ENCODE measurements at regions not wholly inside any gene's neighbourhood (a gene's known extent, or its start where the extent isn't known, plus 50 kb on each side); places are given as distances from the start of the nearest gene placed in this dataset.

DNA sequence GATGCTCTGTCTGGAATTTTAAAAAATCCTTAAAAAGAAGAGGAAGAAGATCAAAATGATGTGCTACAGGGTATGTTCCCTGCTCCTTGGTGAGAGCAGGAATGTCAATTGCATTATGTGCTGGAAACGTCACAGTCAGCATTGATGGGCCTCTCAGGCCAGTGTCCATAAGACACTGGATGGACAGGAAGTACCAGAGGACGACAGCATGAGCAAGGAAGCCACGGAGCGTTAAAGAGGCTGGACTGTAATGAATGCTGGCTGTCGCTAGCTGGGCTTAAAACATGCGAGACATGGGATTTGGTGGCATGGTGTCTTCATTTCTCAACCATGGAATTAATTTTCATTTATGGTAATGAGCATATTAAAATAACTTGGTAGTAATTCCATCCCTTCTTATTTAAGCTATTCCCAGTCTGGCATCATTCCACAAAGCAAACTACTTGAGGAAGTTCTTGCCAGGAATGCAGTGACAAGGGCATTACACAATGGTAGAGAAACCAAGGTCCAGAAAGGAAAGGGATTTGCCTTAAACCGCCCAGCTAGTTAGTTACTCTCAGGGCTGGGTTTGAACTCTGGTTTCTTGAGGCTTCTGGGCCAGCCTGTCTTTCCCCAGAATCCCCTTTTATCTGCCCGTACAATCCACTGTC is 166.6 kb upstream of the SOX4 start:
- TF ChIP-seq, protein P1, sequence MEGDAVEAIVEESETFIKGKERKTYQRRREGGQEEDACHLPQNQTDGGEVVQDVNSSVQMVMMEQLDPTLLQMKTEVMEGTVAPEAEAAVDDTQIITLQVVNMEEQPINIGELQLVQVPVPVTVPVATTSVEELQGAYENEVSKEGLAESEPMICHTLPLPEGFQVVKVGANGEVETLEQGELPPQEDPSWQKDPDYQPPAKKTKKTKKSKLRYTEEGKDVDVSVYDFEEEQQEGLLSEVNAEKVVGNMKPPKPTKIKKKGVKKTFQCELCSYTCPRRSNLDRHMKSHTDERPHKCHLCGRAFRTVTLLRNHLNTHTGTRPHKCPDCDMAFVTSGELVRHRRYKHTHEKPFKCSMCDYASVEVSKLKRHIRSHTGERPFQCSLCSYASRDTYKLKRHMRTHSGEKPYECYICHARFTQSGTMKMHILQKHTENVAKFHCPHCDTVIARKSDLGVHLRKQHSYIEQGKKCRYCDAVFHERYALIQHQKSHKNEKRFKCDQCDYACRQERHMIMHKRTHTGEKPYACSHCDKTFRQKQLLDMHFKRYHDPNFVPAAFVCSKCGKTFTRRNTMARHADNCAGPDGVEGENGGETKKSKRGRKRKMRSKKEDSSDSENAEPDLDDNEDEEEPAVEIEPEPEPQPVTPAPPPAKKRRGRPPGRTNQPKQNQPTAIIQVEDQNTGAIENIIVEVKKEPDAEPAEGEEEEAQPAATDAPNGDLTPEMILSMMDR (IDR thresholded peaks at IDR 0.05) = no peak
- TF ChIP-seq EZH2 (IDR thresholded peaks at IDR 0.05; ENCODE audit: borderline replicate concordance, insufficient read depth, low read depth, low read length, poor library complexity, severe bottlenecking) = no peak

Data from B cell (primary cell).